Glomerular visceral epithelial cell (primary cell): ENCODE measurements at regions not wholly inside any gene's neighbourhood (a gene's known extent, or its start where the extent isn't known, plus 50 kb on each side); places are given as distances from the start of the nearest gene placed in this dataset.

Source experiments
- DNase-seq: peaks from one replicate; pipeline ENCODE4 v3.0.0-alpha.2; 2016; ENCODE audit errors: extremely low spot score

DNA sequence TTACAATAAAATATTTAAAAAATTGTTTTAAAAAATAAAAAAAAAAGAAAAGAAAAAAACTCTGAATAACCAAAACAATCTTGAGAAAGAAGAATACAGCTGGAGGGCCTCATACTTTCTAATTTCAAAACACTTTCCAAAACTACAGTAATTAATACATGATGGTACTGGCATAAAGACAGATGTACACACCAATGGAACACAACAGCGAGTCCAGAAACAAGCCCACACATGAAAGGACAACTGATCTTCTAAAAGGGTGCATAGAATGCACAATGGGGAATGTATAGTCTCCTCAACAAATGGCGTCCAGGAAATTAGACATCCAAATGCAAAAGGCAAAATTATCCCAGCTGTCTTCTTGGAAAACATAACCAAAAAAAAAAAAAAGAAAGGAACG, 99.6 kb downstream of the LURAP1L start:
- no peak for DNase-seq

DNA sequence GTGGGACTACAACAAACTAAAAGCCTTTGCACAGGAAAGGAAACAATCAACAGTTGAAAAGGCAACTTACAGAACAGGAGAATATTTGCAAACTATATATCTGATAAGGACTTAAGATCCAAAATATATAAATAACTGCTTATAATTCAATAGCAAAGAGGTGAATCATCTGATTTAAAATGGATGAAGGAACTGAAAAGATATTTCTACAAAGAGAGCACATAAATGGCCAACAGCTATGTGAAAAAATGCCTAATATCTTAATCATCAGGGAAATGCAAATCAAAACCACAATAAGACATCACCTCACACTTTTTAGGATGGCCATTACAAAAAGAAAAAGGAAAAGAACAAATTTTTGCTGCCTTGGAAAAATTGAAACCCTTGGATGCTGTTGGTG, 100.4 kb downstream of the LURAP1L start:
- no peak for DNase-seq

DNA sequence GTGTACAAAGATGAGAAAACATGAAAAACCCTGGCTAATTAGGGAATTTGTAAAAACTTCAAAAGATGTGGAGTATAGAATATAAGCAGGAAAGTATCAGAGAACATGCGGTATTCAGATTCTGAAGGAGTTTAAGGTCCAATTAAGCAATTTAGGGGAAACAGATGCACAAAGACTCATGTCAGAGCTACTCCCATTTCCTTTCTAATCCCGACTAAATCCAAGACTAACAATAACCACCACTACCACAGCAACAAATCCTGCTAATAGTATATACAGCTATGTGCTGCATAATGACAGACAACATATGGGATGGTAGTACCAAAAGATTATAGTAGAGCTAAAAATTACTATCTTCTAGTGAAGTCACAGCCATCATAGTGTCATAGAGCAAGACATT, 102.1 kb downstream of the LURAP1L start:
- DNase-seq, result no peak

DNA sequence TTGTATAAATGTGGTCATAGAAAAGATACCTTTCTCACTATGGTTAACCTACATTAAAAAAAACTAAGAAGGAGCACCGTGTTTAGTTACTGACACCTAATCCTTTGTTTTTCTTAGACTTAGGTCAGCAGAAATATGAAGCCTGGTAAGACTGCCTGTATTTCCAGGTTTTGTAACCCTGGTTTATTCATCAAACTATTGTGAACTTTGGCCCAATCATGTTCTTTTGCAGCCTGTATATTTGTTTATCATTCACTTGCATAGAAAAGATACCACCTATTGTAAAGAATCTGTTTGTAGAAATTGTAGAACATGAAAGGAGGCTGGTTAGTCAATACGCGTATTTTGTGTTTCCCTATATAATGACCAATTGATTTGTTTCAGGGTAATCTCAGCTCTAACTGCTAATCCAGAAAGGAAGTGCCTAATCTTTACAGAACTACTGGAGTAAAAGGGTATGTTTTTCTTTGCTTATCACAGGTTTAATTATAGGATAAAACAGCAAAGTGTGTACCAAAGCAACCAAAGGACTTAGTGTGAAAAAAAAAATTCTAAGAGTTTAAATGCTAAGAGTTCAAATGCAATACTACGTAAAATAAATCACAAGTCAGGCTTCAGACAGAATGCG, 103.6 kb downstream of the LURAP1L start:
- no peak for DNase-seq

DNA sequence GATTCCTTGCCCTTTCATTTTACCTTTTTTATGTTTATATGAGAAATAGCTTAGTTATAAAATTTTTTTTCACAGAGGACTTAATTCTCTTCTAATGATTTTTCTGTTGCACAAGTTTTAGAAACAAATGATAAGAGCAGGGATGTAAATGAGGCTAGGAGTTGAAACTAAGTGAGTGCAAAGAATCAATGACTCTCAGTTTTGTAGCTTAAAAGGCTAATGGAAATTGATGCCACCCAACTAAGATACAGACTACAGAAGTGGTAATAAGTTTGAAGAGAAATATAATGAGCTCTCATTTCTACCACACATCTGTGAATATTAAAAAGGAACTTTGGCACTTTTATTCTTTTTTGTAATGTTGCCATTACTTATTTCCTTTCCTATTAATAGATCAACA, 105.1 kb downstream of the LURAP1L start:
- DNase-seq, result no peak

DNA sequence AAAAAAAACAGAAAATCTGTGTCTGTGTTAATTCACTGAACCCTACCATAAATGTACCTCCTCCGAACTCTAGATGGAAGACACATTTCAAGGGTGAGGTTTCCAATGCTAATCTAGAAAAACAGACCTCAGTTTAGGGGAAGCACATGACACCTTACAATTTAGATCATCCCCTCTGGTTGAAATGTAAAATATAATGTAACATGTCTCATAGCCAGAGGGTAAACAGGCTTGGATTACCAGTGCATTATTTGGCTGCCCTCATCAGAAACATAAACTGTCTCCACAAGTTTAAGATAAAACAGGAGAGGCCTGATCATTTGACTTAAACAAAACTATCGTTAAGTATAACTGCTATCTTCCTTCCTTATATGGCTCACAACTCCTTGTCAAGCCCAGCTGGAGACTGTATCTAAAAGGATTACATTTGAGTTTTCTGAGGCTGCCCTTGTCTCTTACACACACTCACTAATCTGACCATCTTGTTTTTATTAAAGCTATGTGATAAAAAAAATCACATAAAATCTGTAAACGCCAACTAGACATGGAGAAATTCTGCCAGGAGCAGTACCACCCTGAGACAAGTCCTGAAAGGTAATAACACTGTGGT, 105.7 kb downstream of the LURAP1L start:
- DNase-seq, result no peak

DNA sequence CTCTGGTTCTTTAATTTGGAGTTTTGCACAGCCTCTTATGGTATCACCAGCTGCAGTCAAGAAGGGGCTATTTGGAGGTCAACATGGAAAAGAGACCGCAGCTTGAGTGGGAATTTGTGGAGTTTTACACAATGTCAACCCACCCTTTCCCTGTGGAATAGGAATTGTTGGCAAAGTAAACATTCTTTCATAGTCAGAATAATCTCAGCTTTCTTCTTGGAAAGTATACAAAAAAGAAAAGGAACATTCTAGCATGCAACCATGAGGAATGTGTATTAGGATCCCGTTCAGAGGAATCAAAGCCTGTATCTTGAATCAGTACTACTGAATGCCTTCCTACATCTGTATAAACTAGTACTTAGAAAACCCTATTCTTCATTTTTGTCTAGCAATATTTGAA, 107.6 kb downstream of the LURAP1L start:
- no peak for DNase-seq

DNA sequence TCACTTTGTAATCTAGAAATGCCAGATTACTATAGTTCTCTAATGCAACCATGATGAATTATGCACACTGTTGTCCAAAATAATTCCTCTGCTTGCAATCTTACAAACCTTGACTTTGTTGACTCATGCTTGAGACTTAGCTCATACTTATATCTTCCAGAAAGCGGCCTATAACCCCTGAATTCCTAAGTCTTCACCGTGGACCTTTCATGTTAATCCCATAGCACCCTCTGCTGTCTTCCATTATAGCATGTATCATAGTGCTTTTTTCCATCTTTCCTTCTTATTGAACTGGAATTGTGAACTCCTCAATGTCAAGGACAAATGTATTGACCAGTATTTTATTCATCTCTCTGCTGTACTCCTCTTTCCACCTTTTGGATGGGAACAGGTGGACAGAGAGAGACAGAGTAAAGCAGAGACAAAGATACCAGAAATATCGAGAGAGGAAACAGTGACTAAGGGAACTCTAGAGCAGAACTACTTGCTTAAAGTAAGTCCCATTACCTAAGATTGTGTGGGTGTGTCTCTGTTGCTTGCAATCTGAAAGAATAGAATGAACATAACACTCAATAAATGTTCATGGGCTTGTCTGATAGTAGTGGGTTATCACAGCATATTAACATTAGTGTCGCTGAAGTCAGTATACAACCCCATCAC, 110.0 kb downstream of the LURAP1L start:
- DNase-seq, result peak; percentile 60

DNA sequence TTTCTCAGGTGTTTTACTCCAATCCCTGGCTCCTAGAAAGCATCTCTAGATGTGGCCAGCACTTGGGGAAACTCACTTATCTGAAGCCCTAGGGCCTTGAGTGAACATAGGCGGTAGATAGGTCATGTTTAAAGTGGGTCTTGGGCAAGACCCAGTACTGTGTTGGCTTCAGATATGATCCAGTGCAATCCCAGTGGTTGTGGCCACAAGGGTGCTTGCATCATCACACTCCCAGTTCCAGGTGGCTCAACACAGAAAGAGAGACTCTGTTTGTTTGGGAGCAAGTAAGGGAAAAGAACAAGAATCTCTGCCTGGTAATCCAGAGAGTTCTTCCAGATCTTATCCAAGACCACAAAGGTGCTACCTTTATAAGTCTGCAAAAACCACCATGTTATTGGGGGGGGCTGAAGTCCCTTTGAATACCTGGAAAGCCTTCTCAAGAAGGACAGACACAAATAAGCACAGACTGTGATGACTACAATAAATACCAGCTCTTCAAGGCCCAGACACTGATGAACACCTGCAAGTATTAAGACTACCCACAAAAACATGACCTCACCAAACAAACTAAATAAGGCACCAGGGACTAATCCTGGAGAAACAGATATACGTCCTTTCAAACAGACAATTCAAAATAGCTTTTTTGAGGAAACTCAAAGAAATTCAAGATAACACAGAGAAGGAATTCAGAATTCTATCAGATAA, 114.7 kb downstream of the LURAP1L start:
- no peak for DNase-seq

DNA sequence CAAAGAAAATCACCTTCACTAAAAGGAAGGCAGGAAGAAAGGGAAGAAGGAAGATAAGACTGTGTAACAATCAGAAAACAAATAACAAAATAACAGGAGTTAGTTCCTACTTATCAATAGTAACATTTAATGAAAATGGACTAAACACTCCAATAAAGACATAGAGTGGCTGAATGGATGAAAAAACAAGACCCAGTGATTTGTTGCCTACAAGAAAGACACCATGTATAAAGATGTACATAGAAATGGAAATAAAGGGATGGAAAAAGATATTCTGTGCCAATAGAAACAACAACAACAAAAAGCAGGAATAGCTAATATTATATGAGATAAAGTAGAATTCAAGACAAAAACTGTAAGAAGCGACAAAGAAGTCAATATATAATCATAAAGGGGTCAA, 116.8 kb downstream of the LURAP1L start:
- no peak for DNase-seq

DNA sequence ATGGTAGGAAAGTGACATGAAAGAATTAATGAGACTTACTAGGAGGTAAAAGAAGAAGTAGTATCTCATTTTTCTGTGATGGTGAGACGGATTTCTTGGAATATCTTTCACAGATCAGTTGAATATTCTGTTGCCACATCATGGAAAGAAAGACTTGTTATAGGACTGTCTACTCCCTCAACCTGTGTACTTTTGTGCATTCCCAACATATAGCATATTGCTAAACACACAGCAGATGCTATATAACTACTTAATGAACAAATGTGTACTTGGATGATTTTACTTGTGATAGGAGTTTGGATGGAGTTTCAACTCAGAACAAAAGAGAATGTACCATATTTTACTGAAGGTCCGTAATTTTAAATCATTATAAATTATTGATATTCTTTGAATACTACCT, 128.5 kb downstream of the LURAP1L start:
- no peak for DNase-seq

DNA sequence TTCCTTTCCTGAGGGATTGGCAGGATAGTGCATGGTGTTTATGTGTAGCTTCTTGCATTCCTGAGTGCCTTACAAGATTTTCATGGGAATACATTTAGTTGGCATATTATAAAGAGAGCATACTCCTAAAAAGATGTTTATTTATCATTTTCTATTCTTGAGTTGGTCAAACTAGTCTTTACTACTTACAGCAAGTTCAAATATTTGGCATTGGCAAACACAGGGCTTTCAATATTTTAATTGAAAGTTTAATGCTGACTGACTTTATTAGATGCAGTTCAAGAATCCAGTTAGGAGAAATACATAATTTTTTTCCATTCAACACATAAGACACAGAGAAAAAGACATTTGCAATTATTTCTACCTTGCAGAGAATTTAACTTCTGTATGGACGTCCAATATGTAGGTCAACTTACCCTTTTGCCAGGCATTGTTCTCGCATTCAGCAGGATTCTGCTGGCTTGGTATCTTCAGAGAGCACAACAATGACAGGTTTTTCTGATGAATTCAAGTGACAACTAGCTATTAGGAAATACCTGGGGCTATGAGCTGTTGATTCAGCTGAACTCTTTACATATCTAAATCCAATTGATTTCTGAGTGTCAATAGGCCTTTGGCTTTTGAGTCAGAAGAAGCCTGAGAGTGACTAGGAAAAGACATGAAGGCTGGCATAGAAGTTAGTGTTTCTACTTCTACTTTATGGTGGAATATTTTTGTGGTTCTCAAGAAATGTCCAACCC, 129.6 kb downstream of the LURAP1L start:
- DNase-seq, result no peak

DNA sequence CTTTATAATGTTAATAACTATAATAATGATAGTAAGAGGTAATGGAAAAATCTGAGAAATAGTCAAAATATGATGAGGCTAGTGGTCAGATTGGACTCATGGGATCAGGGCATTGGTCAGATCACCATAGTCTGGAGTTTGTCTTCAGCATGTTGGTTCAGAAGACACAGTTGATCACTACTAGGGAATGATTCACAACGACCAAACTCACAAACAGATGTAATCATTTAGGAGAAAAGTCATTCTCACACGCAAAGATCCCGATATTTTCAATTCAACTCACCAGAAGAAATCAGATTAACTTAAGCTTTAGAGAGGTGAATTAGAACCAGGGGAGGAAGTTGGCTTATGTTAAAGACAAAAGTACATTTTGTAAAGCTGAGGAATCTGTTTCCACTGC, 131.8 kb downstream of the LURAP1L start:
- no peak for DNase-seq

DNA sequence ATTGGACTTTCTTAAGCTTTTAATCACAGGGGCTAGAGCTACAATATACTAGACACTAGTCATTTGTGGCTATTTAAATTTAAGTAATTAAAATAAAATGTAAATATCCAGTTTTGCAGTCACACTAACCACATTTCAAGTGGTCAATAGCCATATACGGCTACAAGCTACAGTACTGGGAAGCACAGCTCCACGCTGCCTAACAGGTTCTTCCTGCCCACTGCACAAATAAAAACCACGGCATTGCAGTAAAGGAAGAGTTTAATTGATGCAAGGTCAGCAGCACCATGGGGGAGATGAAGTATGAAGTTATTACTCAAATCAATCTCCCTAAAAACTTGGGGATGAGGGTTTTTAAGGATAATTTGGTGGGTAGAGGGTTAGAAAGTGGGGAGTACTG, 134.1 kb downstream of the LURAP1L start:
- no peak for DNase-seq

DNA sequence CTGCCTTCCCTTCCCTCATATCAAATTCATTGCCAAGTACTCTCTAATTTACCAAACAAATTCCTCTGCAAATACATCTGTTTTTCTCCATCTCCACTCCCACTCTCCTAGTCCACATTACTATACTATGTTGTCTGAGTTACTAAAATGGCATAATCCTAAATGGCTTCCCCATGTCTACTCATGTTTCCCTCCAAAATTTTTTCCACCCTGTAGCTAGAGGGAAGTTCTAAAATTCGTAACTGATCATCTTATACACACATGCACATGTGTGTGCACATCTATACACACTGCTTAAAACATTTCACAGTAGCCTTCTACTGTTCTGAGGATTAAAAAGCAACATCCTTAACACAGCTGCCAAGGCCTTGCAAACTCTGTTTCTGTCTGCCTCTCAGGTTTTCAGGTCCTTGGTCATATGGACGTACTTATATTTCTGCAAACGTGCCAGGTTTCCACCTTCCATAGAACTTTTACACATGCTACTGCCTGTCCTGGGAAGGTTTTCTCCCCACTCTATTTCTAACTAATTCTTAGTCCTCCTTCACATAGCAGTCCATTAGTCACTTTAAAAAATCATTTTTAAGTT, 140.6 kb downstream of the LURAP1L start:
- DNase-seq, result no peak

DNA sequence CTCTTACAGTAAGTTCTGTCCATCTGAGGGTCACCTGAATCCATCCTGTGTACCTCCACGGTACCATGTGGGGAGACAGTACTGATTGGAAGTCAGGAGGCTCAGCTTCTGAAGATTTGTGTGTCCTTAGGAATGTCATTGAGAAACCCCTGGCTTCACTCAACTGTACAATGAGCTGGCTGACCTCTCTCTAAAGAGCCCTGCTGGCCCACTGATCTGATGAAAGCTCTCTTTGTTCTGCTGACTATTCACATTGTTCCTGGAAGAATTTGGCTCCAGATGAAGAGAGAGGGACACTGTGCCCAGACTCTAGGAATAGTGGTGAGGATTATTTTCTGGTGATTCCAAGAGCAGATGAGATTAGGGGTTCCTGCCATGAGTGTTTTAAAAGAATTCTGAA, 141.2 kb downstream of the LURAP1L start:
- DNase-seq, result no peak

DNA sequence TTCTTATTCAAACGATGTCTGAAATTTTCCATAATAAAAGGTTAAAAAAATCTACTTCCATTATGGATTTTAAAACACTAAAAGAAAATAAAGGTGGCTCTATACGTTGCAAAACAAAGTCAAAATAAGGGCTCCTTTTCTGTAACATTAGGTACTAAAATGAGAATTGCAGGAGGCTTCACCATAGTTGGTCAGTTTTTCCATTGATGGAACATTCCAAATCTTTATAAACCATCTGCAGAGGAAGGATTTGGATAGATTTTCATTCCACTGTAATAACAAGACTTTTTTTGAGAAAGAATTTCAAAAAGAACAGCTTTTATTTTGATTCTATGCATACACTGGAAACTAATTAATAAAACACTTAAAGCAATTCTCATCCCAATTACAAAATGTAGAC, 145.6 kb downstream of the LURAP1L start:
- DNase-seq, result no peak

DNA sequence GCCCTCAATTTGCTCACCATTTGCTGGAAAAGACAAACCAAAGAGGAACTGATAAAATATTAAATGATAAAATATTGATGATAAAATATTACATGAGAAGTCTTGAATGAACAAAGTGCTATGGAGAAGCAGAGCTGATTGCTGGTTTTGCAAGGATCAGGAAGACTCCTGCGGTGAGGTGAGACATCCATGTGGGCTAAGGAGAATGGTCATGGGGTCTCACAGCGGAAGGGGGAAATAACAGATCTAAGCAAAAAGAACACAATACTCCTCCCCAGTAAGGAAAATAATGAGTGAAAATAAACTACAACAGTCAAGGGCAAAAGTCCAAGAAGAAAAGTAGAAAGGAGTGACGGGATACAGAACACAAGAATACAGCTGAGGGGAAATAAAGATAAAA, 146.8 kb downstream of the LURAP1L start:
- DNase-seq, result no peak

DNA sequence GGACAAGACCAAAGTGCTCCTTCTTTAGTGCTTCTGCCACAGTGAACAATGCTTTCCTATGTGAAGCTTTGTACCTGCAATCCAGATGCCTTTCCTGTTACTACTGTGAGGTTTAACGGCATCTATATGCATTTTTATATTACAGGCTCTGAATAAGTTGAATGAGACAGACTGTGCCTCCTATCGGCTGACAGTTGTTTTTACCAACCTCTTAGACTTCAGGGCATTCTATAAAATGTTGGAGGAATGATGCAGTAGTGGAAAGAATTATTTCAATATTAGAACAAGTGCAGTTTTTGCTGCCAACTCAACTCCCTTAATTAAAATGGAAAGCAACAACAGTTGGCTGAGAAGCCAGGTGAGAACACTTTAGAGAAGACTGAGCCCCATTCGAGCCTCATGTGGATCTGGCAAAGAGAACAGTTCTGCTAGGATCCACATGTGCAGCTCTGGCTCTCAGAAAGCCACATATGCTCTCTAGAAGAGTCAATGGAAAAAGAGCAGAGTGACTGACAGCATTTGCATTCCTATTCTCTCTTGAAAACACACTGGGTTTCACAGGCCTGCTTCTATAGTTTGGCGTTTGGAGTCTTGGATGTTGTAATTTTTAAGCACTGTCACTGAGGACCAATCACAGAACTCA, 147.5 kb downstream of the LURAP1L start:
- DNase-seq, result no peak

DNA sequence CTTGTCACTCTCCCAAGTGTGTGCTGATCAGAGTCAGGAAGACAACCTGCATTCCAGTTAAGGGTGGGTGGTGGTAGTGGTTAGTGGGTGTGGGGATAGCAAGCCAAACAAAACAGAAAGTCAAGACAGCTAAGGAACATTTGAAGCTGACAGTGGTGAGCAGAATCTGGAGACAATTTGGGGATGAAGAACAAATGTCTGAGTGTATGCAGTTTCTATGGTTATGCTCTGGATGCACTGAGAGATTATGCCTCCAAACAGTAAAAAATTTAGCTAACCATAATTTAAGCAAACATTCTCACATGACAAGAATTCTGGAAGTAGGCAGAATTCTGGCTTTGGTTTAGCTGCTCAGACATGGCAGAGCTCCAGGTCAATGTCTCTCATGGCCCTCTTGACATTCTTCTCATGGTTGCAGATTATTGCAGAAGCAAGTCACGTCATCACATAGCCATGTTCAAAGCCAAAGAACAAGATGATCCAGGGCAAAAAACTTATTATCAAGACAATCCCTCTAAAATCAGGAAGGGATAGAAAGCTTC, 148.7 kb downstream of the LURAP1L start:
- peak; percentile 26 for DNase-seq

DNA sequence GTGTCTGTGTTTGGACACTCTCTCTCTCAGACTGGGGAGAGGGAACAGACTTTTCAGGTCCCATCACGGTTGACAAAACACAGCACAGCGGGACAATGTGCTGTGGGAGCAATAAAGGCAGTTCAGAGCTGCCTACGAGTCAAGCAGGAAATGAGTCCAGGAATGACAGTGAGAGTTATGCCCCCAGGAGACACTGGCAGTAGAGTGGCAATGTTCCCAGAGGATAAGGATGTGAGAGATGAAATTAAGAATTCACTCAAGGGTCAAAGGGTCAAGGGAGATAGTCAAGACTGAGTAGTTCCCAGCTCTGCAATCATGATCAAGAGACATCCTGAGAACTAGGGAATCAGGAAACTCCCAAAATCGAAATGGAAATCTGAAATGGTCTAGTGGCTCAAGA, 156.1 kb downstream of the LURAP1L start:
- no peak for DNase-seq
